Right lobe of liver (tissue), 6 donors: ENCODE measurements at regions not wholly inside any gene's neighbourhood (a gene's known extent, or its start where the extent isn't known, plus 50 kb on each side); places are given as distances from the start of the nearest gene placed in this dataset.

Experiments used
- ATAC-seq, 4 donors: fragments of 200-7000 bp; cut with Tn5 transposase; one replicate each; pipeline ENCODE4 v1.9.1; 2020; ENCODE audit warnings: mild to moderate bottlenecking in 4 of 4, moderate library complexity in 4 of 4
- DNase-seq, 3 donors: peaks; one replicate each; pipeline ENCODE4 v3.0.0-alpha.2; 2020
- H3K27ac ChIP-seq, 3 donors: fragments of 200-600 bp; one replicate each; pipeline ENCODE4 v1.8.0; 2022
- H3K27me3 ChIP-seq, 2 donors: fragments of 200-600 bp; one replicate each; pipeline ENCODE4 v1.8.0; 2022
- H3K36me3 ChIP-seq, 4 donors: fragments of 200-600 bp; sonication (generic) in 1 of 4; one replicate each; pipeline versions ENCODE4 v1.5.1 to v1.8.0; 2017 to 2022; ENCODE audit warnings: control low read depth in 1 of 4
- H3K4me1 ChIP-seq, 4 donors: fragments of 200-600 bp; sonication (generic) in 1 of 4; one replicate each; pipeline versions ENCODE4 v1.5.1 to v1.8.0; 2017 to 2022; ENCODE audit warnings: control low read depth in 1 of 4
- H3K4me3 ChIP-seq, 3 donors: fragments of 200-600 bp; one replicate each; pipeline ENCODE4 v1.8.0; 2022
- H3K9me3 ChIP-seq, 4 donors: fragments of 200-600 bp; sonication (generic) in 1 of 4; one replicate each; pipeline versions ENCODE4 v1.5.1 to v1.8.0; 2017 to 2022; ENCODE audit warnings: control low read depth in 1 of 4
- POLR2A ChIP-seq: fragments of 450-650 bp; IDR thresholded peaks from one replicate; pipeline ENCODE4 v1.6.1; 2017; ENCODE audit warnings: antibody characterized with exemption, mild to moderate bottlenecking
- WGBS: methylation state at CpG from one replicate; pipeline ENCODE4 v1.1.6; 2018; ENCODE audit warnings: low coverage, low lambda C conversion rate; ENCODE audit not compliant: insufficient coverage; ENCODE audit errors: missing lambda C conversion rate; 5-methylcytosine and 5-hydroxymethylcytosine counted together
- intact Hi-C, 2 donors: fragments of 100-400 bp; cut with DNase I; formaldehyde crosslinking; loops; one replicate each; pipeline versions ENCODE4 v1.11.2 to v1.14.1; 2022
- TF ChIP-seq, protein P1 (sequence below), 4 donors: fragments of 200-600 bp in 3 of 4; fragments of 450-650 bp in 1 of 4; IDR thresholded peaks; one replicate each; pipeline versions ENCODE4 v1.5.1 to v1.8.0; 2016 to 2022; ENCODE audit warnings: antibody characterized with exemption in 4 of 4, mild to moderate bottlenecking in 2 of 4
- donor health status: DM: no; HTN: yes; CAD: no.
- donor health status: DM: no; HTN: no; CAD: no.
- donor health status: DM: no; HTN: no; CAD: no.
- donor health status: DM: no; HTN: yes; CAD: no.
- donor health status: DM: no; HTN: yes; CAD: no.

DNA sequence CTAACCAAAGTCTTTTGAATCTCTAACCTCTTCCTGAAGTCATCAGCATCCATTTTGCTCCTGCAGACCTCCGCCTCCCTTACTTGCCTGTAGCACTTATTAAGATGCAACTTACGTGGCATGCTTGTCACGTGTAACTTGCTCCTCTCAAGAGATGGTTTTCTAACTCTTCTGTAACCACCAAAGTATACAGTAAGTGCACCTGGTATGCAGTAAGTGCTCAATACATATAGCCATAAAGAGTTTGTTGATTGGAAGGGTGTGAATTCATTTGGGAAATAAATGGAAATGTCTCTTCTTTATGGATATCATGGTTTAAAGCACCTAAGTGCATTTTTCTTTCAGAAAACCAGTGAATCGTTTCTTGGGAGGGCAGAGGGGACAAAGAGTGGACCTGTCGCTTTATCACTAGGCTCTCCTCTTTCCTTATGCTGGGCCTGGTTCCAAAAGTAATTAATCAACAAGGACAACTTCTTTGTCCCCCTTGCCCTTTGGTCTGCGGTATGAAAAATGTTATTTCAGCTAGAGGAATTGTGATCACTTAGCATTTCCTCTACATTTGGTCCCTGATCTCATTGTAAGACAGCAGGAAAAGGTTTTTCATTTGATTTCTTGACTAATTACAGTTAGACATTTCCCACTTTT lies 370.0 kb upstream of the SPRED2 start:
- DNase-seq (no peak), ATAC-seq (no peak)
- no peaks in the 10 kb centered on the region for H3K4me1 ChIP-seq
- no peak overlapping the region for H3K4me3 ChIP-seq
- peaks cover 0 to 4% (median under 1%) of the 10 kb centered on the region in 4 donors for H3K9me3 ChIP-seq
- intact Hi-C loops: no loop called here
- 49% methylated on average over 6 of the region's 6 CpGs for WGBS
- H3K27ac ChIP-seq: no peak overlapping the region
- TF ChIP-seq POLR2A: no peak
- TF ChIP-seq, protein P1, sequence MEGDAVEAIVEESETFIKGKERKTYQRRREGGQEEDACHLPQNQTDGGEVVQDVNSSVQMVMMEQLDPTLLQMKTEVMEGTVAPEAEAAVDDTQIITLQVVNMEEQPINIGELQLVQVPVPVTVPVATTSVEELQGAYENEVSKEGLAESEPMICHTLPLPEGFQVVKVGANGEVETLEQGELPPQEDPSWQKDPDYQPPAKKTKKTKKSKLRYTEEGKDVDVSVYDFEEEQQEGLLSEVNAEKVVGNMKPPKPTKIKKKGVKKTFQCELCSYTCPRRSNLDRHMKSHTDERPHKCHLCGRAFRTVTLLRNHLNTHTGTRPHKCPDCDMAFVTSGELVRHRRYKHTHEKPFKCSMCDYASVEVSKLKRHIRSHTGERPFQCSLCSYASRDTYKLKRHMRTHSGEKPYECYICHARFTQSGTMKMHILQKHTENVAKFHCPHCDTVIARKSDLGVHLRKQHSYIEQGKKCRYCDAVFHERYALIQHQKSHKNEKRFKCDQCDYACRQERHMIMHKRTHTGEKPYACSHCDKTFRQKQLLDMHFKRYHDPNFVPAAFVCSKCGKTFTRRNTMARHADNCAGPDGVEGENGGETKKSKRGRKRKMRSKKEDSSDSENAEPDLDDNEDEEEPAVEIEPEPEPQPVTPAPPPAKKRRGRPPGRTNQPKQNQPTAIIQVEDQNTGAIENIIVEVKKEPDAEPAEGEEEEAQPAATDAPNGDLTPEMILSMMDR (IDR thresholded peaks at IDR 0.05): no peak
- no peaks in the 10 kb centered on the region for H3K36me3 ChIP-seq
- H3K27me3 ChIP-seq: no peaks in the 10 kb centered on the region

DNA sequence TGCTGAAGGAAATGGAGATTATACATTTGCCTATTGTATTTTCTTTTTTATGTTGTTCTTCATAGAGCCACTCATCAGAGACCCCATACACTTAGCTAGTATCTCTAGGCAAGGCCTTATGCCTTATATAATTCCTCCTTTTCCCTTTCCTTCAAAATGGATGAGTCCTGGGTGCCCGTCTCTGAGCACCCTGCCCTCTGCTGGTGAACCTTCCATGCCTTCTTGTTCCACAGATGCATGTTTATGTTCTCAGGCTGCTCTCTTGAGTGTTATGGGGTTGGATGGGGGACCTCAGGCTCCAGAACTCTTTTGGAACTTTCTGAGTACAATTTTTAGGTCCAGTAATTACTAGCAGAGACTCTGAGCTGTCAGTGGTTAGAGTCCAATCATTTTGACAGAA lies 368.6 kb upstream of the SPRED2 start:
- peak in 1 of 3 donors; percentile 52 for DNase-seq
- Histone ChIP-seq H3K9me3 (no peaks in the 10 kb centered on the region), H3K4me3 (no peak overlapping the region), H3K36me3 (no peaks in the 10 kb centered on the region), H3K27me3 (no peaks in the 10 kb centered on the region), H3K27ac (no peak overlapping the region), H3K4me1 (no peaks in the 10 kb centered on the region)
- TF ChIP-seq, protein P1 (IDR thresholded peaks at IDR 0.05): peak; percentile 20 to 55 (median 42)
- no peak for TF ChIP-seq POLR2A
- ATAC-seq: peak in 3 of 4 donors; percentile 52 to 68 (median 63)
- WGBS: 33% methylated on average over 1 of the region's 1 CpG
- intact Hi-C loops: no loop called here

DNA sequence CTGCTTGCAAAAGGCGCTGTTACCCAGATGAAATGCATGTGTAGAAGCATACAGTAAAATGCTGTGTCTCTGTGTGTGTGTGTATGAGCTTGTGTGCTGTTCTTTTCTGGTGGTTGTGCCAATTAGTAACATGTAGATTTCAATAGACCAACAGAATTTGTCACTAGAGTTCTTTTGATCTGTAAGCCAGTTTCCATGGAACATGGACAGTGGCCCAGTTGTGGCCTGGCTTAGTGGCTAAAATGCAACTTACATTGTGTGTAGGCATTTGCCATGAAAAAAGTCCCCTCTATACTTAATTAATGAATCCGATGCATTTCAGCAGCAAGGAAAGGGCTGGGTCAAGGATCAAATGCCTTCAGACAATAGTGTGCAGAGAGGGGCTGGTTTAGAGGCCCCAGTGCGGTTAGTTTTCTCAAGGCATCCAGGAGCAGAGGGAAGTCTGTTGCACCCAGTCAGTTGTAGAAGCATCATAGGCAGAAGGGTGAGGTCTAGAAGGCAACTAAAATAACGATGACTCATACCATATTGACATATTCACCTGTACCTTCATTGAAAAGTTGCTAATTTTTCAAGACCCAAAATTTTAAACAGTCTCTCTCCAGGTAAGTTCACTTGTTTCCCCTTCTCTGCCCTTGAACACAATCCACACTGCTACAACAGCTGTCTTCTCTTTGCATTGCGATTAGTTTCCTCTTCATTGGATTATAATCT lies 366.9 kb upstream of the SPRED2 start:
- no peak for ATAC-seq
- H3K4me3 ChIP-seq: no peak overlapping the region

DNA sequence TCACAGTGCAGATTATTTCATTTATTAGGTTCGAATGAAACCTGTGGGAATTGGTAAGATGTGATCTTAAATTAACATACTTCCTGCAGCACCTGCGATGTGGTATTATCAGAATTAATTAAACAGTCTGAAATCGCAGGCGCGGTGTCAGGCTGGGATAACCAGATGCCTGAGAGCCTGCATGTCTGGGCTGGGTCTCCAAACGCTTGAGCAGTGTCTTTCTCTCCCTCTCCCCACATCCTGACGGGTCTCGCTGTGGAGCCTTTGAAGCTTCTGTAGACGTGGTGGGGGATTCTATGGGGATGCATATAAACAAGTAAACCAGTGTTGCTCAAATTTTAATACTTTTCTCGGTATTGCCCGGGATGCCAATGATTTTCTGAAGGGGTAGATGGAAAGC lies 366.2 kb upstream of the SPRED2 start:
- no peak overlapping the region for H3K27ac ChIP-seq
- H3K9me3 ChIP-seq: no peaks in the 10 kb centered on the region
- H3K36me3 ChIP-seq: no peaks in the 10 kb centered on the region
- no peak overlapping the region for H3K4me3 ChIP-seq
- DNase-seq (no peak), ATAC-seq (no peak)
- H3K4me1 ChIP-seq: no peaks in the 10 kb centered on the region
- no peaks in the 10 kb centered on the region for H3K27me3 ChIP-seq
- TF ChIP-seq, protein P1 (IDR thresholded peaks at IDR 0.05): no peak
- no peak for TF ChIP-seq POLR2A
- 63% methylated on average over 3 of the region's 11 CpGs for WGBS
- intact Hi-C loops: no loop called here

More for the DNA sequence above, 366.9 kb upstream of the SPRED2 start:
- no peaks in the 10 kb centered on the region for H3K27me3 ChIP-seq
- no peak for TF ChIP-seq POLR2A
- TF ChIP-seq, protein P1 (IDR thresholded peaks at IDR 0.05): no peak
- no peak overlapping the region for H3K27ac ChIP-seq
- intact Hi-C loops: no loop called here
- no peak for DNase-seq
- no peaks in the 10 kb centered on the region for H3K4me1 ChIP-seq
- whole genome bisulfite sequencing: 82% methylated on average over 5 of the region's 5 CpGs
- H3K9me3 ChIP-seq: no peaks in the 10 kb centered on the region
- no peaks in the 10 kb centered on the region for H3K36me3 ChIP-seq
